ACHN (cell line): ENCODE measurements at regions not wholly inside any gene's neighbourhood (a gene's known extent, or its start where the extent isn't known, plus 50 kb on each side); places are given as distances from the start of the nearest gene placed in this dataset.

Experiments
- DNase-seq: peaks from one replicate; pipeline ENCODE4 v3.0.0-alpha.2; 2015
- in situ Hi-C: cut with HindIII; loops from 2 replicates; pipeline ENCODE4 v1.10.0; 2017; ENCODE audit warnings: low sequenced_read_pairs, low pct_ligation_motif_present, low pct_unique_long_range_greater_than_20kb

- in situ Hi-C loops = no loop called here
- no peak for DNase-seq
Measured at GRCh38 chr1:232225336-232226131, 404.4 kb downstream of the SIPA1L2 start.

DNA sequence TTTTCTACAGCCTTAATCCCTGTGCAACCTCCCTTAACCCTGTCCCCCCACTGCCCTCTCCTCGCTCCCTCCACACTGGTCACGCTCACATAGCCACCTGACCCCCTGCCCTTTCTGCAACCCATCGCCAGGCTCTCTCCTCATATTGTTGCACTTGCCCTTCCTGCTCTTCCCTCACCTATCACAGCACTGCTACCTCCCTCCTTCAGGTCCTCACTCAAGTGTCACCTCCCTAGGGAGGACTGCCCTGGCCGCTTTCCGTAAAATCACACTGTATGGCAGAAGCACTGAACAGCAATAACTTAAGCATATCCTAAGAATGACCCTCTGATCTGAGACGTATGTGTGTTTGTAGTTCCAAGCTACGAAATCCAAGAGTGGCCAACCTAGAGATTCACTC is 406.0 kb downstream of the SIPA1L2 start:
- DNase-seq = no peak
- in situ Hi-C loops = no loop called here

GRCh38 chr1:232223183-232223708 is 406.7 kb downstream of the SIPA1L2 start:
- DNase-seq = no peak
- in situ Hi-C loops = no loop called here

DNA sequence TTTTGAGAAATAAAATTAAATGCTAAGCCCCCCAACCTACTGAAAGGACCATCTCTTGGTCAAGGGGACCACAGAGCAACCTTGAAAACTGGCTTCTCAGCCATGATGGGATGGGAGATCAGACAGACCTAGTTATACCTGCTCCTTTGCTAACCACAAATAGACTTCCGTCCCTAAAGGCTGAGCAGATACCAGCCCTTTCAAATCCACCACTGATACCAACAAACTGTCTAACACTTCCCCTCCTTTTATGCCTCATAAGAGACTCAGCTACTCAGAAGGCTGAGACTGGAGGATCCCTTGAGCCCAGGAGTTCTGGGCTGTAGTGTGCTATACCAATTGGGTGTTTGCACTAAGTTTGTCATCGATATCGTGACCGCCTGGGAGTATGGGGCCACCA is 407.3 kb downstream of the SIPA1L2 start:
- no peak for DNase-seq
- in situ Hi-C loops = no loop called here

- in situ Hi-C loops = no loop called here
- DNase-seq = no peak
Measured at GRCh38 chr1:232221802-232222499, 408.0 kb downstream of the SIPA1L2 start.

DNA sequence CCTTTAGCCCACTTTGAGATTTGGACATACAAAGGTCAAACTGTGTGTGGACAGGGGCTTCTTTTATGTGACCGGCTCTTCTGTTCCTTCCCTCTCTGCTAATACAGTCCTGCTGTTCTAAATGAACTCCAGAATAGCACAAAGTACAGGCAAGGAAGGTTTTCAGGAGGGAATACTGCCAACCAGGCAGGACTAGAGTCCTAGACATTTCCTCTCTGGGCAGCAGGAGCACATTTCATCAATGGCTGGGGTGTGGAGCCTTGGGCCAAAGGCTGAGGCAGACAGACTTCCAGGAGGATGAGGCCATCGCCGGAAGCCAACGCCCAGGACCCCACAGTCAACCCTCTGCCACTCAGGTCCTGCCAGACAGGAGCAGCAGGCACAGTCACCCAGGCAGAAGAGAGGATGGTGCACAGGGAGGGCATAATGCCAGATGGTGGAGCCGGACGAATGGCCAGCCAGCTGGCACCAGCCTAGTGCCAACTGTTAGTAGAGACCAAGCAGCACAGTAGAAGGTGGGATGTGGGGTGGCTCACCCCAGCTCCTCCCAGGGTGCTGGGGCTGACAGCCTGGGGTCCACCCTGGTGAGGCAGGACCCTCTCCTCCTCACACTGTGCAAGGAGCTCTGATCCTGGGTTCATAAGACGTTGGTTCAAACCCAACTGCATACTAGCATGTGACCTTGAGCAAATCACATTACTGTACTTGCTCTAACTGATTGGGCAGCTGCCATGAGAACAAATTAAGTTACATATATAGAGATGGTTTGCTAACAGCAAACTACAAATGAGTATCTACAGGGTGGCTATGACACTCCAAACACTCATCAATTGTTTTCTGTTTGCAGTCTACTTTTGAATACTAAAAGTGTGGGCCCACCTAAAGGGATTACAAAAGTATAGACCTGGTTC is 410.7 kb downstream of the SIPA1L2 start:
- in situ Hi-C loops = no loop called here
- DNase-seq = no peak

- in situ Hi-C loops = no loop called here
- DNase-seq = no peak
Measured at GRCh38 chr1:232213928-232214327, 416.0 kb downstream of the SIPA1L2 start.

GRCh38 chr1:232212253-232212652 is 417.7 kb downstream of the SIPA1L2 start:
- in situ Hi-C loops = no loop called here
- no peak for DNase-seq

DNA sequence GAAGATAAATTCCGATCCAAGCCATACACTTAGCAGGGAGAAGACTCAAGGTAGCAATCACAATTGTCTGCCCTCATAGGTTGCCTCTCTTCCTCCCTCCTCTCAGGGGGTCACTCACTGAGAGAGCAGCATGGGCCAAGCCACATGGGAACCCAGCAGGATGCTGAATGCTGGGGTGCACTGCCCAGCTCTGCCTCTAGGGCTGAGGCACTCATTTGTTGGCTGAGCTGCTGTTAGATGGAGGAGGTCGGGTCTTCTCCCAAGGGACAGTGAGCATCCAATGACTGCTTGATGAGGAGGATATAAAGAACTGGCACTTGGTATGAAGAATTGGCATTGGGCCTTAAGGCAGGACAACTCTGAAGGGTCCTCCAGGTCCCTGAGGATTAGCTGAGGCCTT is 418.8 kb downstream of the SIPA1L2 start:
- in situ Hi-C loops = no loop called here
- DNase-seq = peak; percentile 17

GRCh38 chr1:232209357-232209756 is 420.6 kb downstream of the SIPA1L2 start:
- DNase-seq = no peak
- in situ Hi-C loops = no loop called here

DNA sequence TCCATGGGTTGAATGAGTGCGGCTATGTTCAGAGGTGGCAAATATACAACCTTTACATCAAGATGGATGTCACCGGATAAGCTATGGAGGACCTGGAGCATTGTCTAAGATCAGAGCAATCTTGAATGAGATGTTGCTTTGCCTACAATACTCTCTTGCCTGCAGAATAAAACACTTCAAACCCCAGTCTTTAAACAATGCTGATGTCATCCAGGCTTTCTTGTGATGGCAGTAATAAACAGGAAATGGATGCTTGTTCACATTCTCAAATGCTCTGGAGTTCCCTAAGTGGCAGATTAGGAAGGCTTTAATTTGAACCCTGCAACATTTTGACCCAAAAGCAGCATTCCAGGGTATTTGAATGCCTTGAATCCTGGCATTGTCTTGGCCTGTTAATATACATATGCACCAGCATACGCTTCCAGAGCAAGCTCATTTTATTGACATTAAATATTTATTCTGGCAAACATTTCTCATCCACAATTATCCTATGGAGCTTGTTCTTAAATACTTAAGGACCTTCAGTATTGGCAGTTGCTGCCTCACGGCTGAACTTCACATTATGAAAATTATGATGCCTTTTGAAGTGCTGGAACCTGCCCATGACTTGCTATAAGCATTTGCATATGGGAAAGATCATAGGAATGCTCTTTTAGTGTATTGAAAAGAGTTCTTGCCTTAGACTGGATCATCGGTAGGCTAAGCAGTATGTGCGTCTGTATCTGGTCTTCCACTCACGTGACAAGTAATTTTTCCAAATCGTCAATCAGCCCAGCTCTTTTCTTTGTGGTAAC is 422.7 kb downstream of the SIPA1L2 start:
- in situ Hi-C loops = no loop called here
- DNase-seq = no peak

- in situ Hi-C loops = no loop called here
- DNase-seq = no peak
Measured at GRCh38 chr1:232204269-232204668, 425.7 kb downstream of the SIPA1L2 start.

DNA sequence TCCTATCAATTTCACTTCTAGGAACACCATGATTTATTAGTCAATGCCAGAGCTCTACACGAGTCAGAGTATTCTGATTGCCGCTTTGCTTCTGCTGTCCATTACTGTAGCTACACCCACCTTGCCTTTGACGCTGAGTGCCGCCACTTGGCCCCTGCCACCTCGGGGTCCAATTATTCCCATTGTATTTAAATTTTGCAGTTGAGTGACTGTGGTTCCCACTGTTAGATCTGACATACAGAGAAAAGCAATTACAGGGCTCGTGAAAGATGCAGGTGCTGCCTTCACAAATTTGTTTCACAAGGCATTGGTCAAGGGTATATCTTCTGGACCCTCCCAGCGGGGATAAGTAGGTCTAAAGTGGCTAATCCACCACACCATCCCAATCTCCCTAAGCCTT is 428.9 kb downstream of the SIPA1L2 start:
- DNase-seq = no peak
- in situ Hi-C loops = no loop called here

- in situ Hi-C loops = no loop called here
- DNase-seq = no peak
Measured at GRCh38 chr1:232196042-232196441, 433.9 kb downstream of the SIPA1L2 start.

GRCh38 chr1:232194424-232194823 is 435.5 kb downstream of the SIPA1L2 start:
- no peak for DNase-seq
- in situ Hi-C loops = no loop called here

DNA sequence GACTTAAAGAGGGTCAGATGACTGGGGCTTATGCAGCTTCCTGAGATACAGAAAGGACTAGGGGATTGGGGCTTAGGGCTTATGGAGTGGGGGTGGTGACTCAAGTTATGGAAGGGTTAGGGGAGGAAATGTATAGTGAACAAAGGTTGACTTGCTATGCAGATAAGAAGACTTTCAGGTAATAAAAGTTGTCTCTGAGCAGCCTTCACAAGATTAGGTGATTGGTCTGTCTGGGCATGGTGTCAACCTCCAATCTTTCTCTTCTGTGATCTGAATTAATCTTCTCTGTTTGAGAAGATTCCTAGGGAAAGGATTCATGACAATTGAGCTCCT is 436.5 kb downstream of the SIPA1L2 start:
- in situ Hi-C loops = no loop called here
- no peak for DNase-seq

DNA sequence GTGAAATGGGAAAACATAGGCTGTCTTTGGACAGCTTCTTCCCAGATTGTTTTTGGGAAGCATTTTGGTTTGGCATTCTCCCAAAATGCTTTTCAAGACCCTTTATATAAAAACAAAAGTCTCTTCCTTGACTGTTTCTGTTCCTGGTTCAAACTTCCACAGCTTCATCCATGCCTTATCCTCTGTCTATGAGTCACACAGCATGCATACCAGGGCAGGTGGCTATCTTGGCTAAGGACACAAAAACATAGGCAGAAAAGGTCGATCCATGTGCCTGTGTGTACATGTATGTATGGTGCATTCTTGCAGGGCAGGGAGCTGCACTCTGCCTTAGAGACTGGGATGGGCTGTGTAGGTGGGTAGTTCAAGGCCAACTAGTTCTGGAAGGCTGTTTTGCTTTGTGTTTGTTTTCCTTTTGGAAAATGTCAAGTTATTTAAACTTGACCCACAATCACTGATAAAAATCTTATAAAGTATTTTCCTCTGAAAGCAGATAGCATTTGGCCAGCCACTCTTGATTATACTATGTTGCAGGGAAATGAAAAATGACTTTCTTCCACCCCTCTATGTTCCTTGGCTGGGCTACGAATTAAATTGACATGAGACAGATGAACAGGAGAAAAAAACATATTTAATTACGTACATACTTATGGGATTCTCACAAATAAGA is 437.0 kb downstream of the SIPA1L2 start:
- in situ Hi-C loops = no loop called here
- DNase-seq = no peak

- in situ Hi-C loops = no loop called here
- DNase-seq = no peak
Measured at GRCh38 chr1:232191560-232191959, 438.4 kb downstream of the SIPA1L2 start.
